ENCODE measurements at regions not wholly inside any gene's neighbourhood (a gene's known extent, or its start where the extent isn't known, plus 50 kb on each side); places are given as distances from the start of the nearest gene placed in this dataset.
"Not testable (repeated sequence)": the region's sequence is repeated elsewhere in the genome, so short reads cannot be mapped to it uniquely, and the experiment has no call there.

DNA sequence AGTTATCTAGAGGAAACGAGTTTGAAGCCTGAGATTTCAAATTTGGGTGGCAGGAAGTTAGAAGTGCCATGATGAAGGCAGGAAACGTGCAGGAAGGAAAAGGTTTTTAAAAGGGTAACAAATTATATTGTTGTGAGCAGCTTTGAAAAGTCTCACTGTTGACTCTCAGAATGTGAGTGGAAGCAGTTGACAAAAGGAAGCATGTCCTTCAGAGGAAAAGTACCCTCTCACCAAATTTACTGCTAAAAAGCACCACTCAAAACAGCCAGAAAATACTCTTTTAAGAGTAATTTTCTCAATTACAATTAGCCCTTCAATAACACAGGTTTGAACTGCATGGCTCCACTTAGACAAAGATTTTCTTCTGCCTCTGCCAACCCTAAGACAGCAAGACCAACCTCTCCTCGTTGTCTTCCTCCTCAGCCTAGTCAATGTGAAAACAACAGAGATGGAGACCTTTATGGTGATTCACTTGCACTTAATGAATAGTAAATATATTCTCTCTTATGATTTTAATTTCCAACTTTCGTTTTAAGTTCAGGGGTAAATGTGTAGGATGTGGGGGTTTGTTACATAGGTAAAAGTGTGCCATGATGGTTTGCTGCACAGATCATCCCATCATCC lies 117.1 kb upstream of the LIPC start:
- no peaks in the 10 kb centered on the region for H3K36me3 ChIP-seq (ENCODE audit: control insufficient read depth, insufficient read depth, low read length)
- H3K27me3 ChIP-seq (ENCODE audit: control insufficient read depth, insufficient read depth, low read length) = no peaks in the 10 kb centered on the region
- no peak overlapping the region for H2AFZ ChIP-seq
- H3K9ac ChIP-seq = no peak overlapping the region
- no peak overlapping the region for H3K27ac ChIP-seq
- no peak overlapping the region for H3K4me2 ChIP-seq (ENCODE audit: low read length)
- H3K9me3 ChIP-seq (ENCODE audit: control insufficient read depth, low read length) = no peaks in the 10 kb centered on the region
- no peaks in the 10 kb centered on the region for H3K4me1 ChIP-seq
- H3K4me3 ChIP-seq (ENCODE audit: low read depth, low read length) = no peak overlapping the region
- no peaks in the 10 kb centered on the region for H3K79me2 ChIP-seq
- TF ChIP-seq, protein P1, sequence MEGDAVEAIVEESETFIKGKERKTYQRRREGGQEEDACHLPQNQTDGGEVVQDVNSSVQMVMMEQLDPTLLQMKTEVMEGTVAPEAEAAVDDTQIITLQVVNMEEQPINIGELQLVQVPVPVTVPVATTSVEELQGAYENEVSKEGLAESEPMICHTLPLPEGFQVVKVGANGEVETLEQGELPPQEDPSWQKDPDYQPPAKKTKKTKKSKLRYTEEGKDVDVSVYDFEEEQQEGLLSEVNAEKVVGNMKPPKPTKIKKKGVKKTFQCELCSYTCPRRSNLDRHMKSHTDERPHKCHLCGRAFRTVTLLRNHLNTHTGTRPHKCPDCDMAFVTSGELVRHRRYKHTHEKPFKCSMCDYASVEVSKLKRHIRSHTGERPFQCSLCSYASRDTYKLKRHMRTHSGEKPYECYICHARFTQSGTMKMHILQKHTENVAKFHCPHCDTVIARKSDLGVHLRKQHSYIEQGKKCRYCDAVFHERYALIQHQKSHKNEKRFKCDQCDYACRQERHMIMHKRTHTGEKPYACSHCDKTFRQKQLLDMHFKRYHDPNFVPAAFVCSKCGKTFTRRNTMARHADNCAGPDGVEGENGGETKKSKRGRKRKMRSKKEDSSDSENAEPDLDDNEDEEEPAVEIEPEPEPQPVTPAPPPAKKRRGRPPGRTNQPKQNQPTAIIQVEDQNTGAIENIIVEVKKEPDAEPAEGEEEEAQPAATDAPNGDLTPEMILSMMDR (IDR thresholded peaks at IDR 0.05) = no peak

DNA sequence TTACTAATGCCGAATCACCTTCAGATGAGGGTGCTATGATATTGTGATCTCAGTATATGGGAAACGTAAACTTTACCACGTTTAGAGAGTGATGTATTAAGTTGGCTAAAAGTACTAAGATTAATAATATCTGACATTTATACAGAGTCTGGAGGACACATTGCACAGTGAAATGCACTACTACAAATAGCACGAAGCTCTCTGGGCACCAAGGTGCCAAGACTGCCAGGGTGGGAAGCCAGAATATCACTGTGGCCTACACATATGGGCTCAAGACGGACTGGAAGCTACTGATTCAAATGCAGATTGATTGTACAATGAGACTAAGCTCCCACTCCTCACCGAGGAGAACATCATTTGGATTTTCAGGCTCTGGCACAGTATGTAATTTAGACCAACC lies 113.3 kb upstream of the LIPC start:
- TF ChIP-seq, protein P1 (IDR thresholded peaks at IDR 0.05) = no peak
- Histone ChIP-seq H3K36me3 (ENCODE audit: control insufficient read depth, insufficient read depth, low read length) (no peaks in the 10 kb centered on the region), H3K4me3 (ENCODE audit: low read depth, low read length) (no peak overlapping the region)

DNA sequence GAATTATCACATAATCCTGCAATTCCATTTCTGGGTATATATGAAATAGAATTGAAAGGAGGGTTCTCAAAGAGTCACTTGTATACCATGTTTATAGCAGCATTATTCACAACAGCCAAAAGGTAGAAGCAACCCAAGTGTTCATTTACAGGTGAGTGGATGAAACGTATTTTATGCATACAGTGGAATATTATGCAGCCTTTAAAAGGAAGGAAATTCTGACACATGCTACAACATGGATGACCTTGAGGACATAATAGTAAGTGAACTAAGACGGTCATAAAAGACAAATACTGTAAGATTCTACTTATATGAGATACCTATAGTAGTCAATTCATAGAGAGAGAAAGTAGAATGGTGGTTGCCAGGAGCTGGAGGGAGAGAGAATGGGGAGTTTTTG lies 110.8 kb upstream of the LIPC start:
- Histone ChIP-seq H3K4me2 (ENCODE audit: low read length) (no peak overlapping the region), H3K9ac (no peak overlapping the region), H3K36me3 (ENCODE audit: control insufficient read depth, insufficient read depth, low read length) (no peaks in the 10 kb centered on the region), H3K4me3 (ENCODE audit: low read depth, low read length) (no peak overlapping the region), H2AFZ (no peak overlapping the region), H3K27me3 (ENCODE audit: control insufficient read depth, insufficient read depth, low read length) (no peaks in the 10 kb centered on the region), H3K27ac (no peak overlapping the region), H3K79me2 (no peaks in the 10 kb centered on the region), H3K9me3 (ENCODE audit: control insufficient read depth, low read length) (no peaks in the 10 kb centered on the region), H3K4me1 (no peaks in the 10 kb centered on the region)
- TF ChIP-seq, protein P1 (IDR thresholded peaks at IDR 0.05) = no peak

More for the DNA sequence above, 113.3 kb upstream of the LIPC start:
- no peak overlapping the region for H3K27ac ChIP-seq
- no peak overlapping the region for H3K4me2 ChIP-seq (ENCODE audit: low read length)
- no peaks in the 10 kb centered on the region for H3K4me1 ChIP-seq
- no peaks in the 10 kb centered on the region for H3K9me3 ChIP-seq (ENCODE audit: control insufficient read depth, low read length)
- H2AFZ ChIP-seq = no peak overlapping the region
- H3K79me2 ChIP-seq = no peaks in the 10 kb centered on the region
- no peak overlapping the region for H3K9ac ChIP-seq
- H3K27me3 ChIP-seq (ENCODE audit: control insufficient read depth, insufficient read depth, low read length) = no peaks in the 10 kb centered on the region

DNA sequence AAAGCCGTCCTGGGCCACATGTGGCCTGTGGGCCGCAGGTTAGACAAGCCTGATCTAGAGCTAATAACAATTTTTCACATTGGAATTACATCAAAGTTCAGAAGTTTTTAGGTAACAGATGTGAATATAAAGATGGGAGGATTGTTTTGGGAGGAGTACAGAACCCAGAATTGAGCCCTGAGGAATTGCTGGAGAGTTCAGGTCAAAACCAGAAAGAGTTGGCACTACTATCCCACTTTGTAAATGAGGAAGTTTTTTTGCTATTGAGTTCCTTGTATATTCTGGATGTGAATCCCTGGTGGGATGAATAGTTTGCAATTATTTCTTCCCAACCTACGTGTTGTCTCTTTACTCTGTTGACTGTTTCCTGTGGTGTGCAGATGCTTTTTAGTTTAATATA lies 109.5 kb upstream of the LIPC start:
- no peak overlapping the region for H3K9ac ChIP-seq
- H3K36me3 ChIP-seq (ENCODE audit: control insufficient read depth, insufficient read depth, low read length) = no peaks in the 10 kb centered on the region
- H2AFZ ChIP-seq = no peak overlapping the region
- no peak overlapping the region for H3K4me3 ChIP-seq (ENCODE audit: low read depth, low read length)
- H3K27ac ChIP-seq = no peak overlapping the region
- TF ChIP-seq, protein P1 (IDR thresholded peaks at IDR 0.05) = no peak
- H3K4me2 ChIP-seq (ENCODE audit: low read length) = no peak overlapping the region
- H3K9me3 ChIP-seq (ENCODE audit: control insufficient read depth, low read length) = no peaks in the 10 kb centered on the region
- H3K79me2 ChIP-seq = no peaks in the 10 kb centered on the region
- H3K4me1 ChIP-seq = no peaks in the 10 kb centered on the region
- H3K27me3 ChIP-seq (ENCODE audit: control insufficient read depth, insufficient read depth, low read length) = no peaks in the 10 kb centered on the region

DNA sequence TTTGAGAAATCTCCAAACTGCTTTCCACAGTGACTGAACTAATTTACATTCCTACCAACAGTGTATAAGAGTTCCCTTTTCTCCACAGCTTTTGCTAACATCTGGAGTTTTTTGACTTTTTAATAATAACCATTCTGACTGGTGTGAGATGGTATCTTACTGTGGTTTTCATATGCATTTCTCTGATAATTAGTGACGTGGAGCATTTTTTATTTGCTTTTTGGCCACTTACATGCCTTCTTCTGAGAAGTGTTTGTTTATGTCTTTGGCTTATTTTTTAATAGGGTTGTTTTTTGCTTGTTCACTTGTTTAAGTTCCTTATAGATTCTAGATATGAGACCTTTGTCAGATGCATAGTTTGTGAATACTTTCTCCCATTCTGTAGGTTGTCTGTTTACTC lies 108.5 kb upstream of the LIPC start:
- H3K27me3 ChIP-seq (ENCODE audit: control insufficient read depth, insufficient read depth, low read length); H3K4me2 ChIP-seq (ENCODE audit: low read length); H3K9me3 ChIP-seq (ENCODE audit: control insufficient read depth, low read length); H3K36me3 ChIP-seq (ENCODE audit: control insufficient read depth, insufficient read depth, low read length); H3K27ac ChIP-seq; H3K4me3 ChIP-seq (ENCODE audit: low read depth, low read length); H2AFZ ChIP-seq; H3K79me2 ChIP-seq; H3K9ac ChIP-seq; H3K4me1 ChIP-seq: not testable (repeated sequence)

Data from parathyroid adenoma (tissue), 2 donors.